ENCODE measurements at regions not wholly inside any gene's neighbourhood (a gene's known extent, or its start where the extent isn't known, plus 50 kb on each side); places are given as distances from the start of the nearest gene placed in this dataset.

- Histone ChIP-seq H3K27ac (no peak overlapping the region), H3K27me3 (peaks cover 7% of the 10 kb centered on the region; the same call in 1 of the 2 replicates), H3K36me3 (no peaks in the 10 kb centered on the region), H3K4me1 (no peaks in the 10 kb centered on the region), H3K4me3 (no peak overlapping the region), H3K9me3 (replicated peaks) (no peaks in the 10 kb centered on the region)
- no peak for DNase-seq
Measured at GRCh38 chr20:61168605-61169004, 83.5 kb upstream of the CDH4 start.

DNA sequence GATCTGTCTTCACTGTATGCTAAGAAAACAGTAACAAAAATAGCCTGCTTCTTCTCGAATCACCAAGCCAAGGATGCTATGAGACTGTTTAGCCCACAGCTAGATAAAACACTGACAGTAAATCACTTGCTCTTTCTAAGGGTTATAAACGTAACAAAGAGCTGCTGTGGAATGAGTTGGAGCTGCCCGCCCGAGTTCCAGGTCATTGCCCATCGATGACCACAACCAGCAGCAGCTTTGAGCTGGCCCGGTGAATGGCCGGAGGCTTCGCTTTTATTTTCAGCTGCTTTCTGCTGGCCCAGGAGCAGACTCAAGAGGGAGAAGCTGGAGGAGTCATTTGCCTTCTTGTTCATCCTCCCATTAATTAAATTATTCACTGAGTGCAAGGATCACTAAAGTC is 82.2 kb upstream of the CDH4 start:
- no peak for DNase-seq
- no peak overlapping the region for H3K4me3 ChIP-seq
- H3K27ac ChIP-seq = no peak overlapping the region
- H3K27me3 ChIP-seq = peaks cover 4% of the 10 kb centered on the region; the same call in 1 of the 2 replicates
- H3K4me1 ChIP-seq = no peaks in the 10 kb centered on the region
- H3K36me3 ChIP-seq = no peaks in the 10 kb centered on the region
- H3K9me3 ChIP-seq (replicated peaks) = no peaks in the 10 kb centered on the region

- peaks cover 4% of the 10 kb centered on the region; the same call in 1 of the 2 replicates for H3K27me3 ChIP-seq
- no peak for DNase-seq
- H3K9me3 ChIP-seq (replicated peaks) = no peaks in the 10 kb centered on the region
- no peaks in the 10 kb centered on the region for H3K36me3 ChIP-seq
- no peak overlapping the region for H3K27ac ChIP-seq
- no peaks in the 10 kb centered on the region for H3K4me1 ChIP-seq
- no peak overlapping the region for H3K4me3 ChIP-seq
Measured at GRCh38 chr20:61170496-61171320, 81.4 kb upstream of the CDH4 start.

DNA sequence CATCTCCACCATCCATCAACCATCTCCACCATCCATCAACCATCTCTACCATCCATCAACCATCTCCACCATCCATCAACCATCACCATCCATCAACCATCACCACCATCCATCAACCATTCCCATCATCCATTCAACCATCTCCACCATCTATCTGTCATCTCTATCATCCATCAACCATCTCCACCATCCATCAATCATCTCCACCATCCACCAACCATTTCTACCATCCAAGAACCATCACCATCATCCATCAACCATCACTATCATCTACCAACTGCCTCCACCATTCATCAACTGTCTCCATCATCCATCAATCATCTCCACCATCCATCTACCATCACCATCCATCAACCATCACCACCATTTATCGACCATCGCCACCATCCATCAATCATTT is 78.8 kb upstream of the CDH4 start:
- no peak overlapping the region for H3K4me3 ChIP-seq
- H3K27me3 ChIP-seq = peaks cover 9% of the 10 kb centered on the region; the same call in 1 of the 2 replicates
- no peak for DNase-seq
- no peaks in the 10 kb centered on the region for H3K36me3 ChIP-seq
- H3K27ac ChIP-seq = no peak overlapping the region
- H3K9me3 ChIP-seq (replicated peaks) = no peaks in the 10 kb centered on the region
- no peaks in the 10 kb centered on the region for H3K4me1 ChIP-seq

- no peak overlapping the region for H3K27ac ChIP-seq
- peaks cover 9% of the 10 kb centered on the region; the same call in 1 of the 2 replicates for H3K27me3 ChIP-seq
- H3K4me1 ChIP-seq = no peaks in the 10 kb centered on the region
- H3K36me3 ChIP-seq = no peaks in the 10 kb centered on the region
- no peak overlapping the region for H3K4me3 ChIP-seq
- H3K9me3 ChIP-seq (replicated peaks) = no peaks in the 10 kb centered on the region
- DNase-seq = no peak
Measured at GRCh38 chr20:61173961-61174725, 77.9 kb upstream of the CDH4 start.

DNA sequence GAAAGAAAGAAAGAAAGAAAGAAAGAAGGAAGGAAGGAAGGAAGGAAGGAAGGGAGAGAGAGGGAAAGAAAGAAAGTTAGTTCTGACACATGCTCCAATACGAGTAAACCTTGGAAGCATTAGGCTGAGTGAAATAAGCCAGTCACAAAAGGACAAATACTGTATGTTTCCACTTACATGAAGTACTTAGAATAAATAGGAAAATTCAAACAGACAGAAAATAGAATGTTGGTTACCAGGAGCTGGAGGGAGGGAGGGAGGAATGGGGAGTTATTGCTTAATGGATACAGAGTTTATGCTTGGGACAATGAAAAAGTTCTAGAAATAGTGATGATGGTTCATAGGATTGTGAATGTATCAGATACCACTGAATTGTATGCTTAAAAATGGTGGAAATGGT is 75.2 kb upstream of the CDH4 start:
- peaks cover 5% of the 10 kb centered on the region; the same call in 1 of the 2 replicates for H3K27me3 ChIP-seq
- no peak for DNase-seq
- H3K4me1 ChIP-seq = no peaks in the 10 kb centered on the region
- no peak overlapping the region for H3K4me3 ChIP-seq
- no peaks in the 10 kb centered on the region for H3K9me3 ChIP-seq (replicated peaks)
- no peaks in the 10 kb centered on the region for H3K36me3 ChIP-seq
- no peak overlapping the region for H3K27ac ChIP-seq

DNA sequence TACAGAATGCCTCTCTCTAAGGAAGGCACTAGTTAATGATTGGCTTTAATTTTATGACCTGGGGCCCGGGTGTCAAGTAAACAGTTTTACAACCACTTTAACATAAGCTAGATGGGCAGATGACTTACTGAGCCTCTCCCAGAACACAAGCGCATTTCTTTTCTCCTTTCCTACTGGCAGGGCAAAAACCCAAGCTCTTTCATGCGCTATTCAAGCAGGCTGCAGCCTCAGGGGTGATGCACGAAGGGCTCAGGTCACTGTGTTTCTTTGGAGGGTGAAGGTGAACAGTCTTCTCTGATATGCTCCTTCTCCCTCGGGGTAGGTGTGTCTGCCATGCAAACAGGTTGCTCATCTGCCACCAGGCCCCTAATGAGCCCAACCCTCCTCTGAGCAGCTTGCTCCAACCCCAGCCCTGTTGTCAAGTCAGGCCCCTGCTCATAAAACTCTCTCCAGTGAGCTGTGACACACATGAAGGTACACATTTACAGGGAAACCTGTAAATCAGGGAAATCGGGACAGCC is 73.5 kb upstream of the CDH4 start:
- H3K9me3 ChIP-seq (replicated peaks) = no peaks in the 10 kb centered on the region
- H3K4me3 ChIP-seq = no peak overlapping the region
- H3K4me1 ChIP-seq = no peaks in the 10 kb centered on the region
- no peak overlapping the region for H3K27ac ChIP-seq
- no peak for DNase-seq
- H3K27me3 ChIP-seq = peaks cover 5% of the 10 kb centered on the region; the same call in 1 of the 2 replicates
- H3K36me3 ChIP-seq = no peaks in the 10 kb centered on the region

DNA sequence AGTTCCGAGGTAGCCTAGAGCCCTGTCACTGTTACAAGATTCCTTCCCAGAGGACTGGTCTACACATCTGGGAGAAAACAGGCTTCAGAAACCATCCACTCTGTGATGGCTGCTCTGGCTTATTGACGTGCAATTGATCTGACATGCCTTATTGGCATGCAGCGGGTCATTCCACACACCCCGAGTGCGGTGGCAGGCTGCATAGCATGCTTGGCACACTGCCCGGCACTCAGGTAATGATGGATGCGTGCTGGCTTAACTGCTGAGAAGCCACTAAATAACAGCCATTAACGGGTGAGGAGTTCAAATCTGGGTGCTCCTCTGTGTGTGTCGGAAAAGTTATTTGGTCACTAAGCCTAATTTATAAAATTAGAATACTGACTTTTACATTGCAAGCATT is 67.9 kb upstream of the CDH4 start:
- H3K36me3 ChIP-seq = no peaks in the 10 kb centered on the region
- DNase-seq = no peak
- no peaks in the 10 kb centered on the region for H3K9me3 ChIP-seq (replicated peaks)
- H3K4me1 ChIP-seq = peaks cover 16% of the 10 kb centered on the region
- H3K4me3 ChIP-seq = no peak overlapping the region
- peaks cover 2% of the 10 kb centered on the region; the same call in 1 of the 2 replicates for H3K27me3 ChIP-seq
- no peak overlapping the region for H3K27ac ChIP-seq

DNA sequence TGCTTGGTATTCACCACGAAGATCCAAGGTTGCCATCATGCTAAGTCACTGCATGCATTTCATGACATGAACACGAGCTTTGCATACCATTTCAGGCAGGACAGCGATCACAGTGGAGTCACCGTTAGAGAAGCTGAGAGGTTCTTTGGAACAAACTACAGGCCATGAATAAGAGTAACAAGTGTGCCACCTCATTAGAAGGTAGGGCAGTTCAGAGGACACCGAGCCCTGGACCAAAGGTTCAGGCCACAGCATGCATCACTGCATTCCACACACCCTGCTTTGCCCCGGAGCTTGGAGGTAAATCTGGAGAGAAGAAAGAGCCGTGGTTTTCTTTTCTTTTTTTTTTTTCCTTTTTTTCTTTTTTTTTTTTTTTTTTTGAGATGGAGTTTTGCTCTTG is 66.9 kb upstream of the CDH4 start:
- Histone ChIP-seq H3K9me3 (replicated peaks) (no peaks in the 10 kb centered on the region), H3K27me3 (peaks cover 2% of the 10 kb centered on the region; the same call in 1 of the 2 replicates), H3K4me1 (peaks cover 16% of the 10 kb centered on the region), H3K27ac (no peak overlapping the region), H3K36me3 (no peaks in the 10 kb centered on the region), H3K4me3 (no peak overlapping the region)
- no peak for DNase-seq

DNA sequence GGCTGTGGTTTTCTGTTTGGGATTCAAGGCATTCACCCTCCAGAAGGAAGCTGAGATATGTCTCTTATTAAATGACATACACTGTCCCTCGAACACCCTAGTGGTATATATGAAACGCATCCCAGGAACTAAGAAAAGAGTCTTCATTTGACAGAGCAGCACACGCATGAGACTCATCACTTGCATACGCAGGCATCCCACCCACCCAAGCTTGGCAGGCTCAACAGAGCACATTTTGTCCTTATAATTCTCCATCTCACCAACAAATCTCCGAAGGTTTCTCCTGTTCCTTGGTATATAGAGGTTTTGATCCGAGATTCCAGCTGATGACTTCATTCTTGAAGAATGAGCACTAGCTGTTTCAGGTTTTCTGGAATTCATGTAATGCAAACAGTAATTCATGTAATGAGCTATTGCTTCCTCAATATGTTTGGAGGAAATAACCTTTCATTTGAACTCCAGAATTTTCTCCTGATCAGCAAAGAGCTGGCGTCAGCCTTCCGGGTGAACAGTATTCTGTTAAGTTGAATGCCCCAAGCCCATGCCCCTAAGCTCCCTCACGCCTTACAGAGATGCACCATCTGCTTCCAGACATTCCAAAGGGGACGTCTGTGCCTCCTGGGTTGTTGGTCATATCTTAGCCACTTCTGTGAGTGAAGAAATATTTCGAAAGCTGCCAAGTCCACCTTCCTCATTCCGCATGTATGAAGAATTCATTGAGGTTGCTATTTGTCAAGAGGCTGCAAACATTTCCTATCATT is 66.0 kb upstream of the CDH4 start:
- peak; percentile 24 to 26 for DNase-seq
- Histone ChIP-seq H3K27ac (no peak overlapping the region; the same call in 1 of the 2 replicates), H3K4me1 (peaks cover 16% of the 10 kb centered on the region), H3K27me3 (peaks cover 2% of the 10 kb centered on the region; the same call in 1 of the 2 replicates), H3K36me3 (no peaks in the 10 kb centered on the region), H3K9me3 (replicated peaks) (no peaks in the 10 kb centered on the region), H3K4me3 (no peak overlapping the region)

DNA sequence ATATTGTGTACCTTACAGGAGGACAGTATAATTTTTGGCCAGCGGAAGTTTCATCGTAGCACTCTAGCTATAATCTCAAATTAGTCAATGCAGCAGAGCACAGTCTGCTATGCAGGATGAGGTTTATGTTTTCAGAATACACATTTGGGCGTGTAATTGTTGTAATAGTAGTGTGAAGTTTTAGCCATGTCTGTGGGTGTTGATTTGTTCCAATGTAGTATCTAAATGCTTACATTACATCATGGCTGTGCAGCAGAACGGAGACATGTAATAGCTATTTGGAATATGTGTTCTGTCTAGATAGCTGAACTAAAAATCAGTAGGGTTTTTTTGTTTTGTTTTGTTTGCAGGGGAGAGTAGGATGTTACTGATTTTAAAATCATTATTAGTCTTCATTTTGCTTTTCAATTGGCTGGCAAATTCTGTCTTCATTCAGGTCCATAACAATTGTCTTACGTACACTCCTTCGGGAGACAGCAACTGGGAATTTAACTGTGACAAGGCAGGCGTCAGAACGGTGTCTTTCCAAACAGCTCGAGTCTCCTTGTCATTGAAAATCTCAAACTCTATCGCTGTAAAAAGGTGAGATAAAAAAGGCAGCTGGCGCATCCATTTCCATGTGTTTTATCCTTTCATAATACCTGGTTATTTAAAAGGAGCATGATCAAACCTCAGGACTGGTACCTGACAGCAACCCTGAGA is 65.1 kb upstream of the CDH4 start:
- H3K27ac ChIP-seq = no peak overlapping the region; the same call in 1 of the 2 replicates

GRCh38 chr20:61189534-61189933 is 62.5 kb upstream of the CDH4 start:
- H3K27me3 ChIP-seq = peaks cover 2% of the 10 kb centered on the region; the same call in 1 of the 2 replicates
- no peaks in the 10 kb centered on the region for H3K9me3 ChIP-seq (replicated peaks)
- H3K4me3 ChIP-seq = no peak overlapping the region
- no peak overlapping the region for H3K27ac ChIP-seq
- no peak for DNase-seq
- H3K4me1 ChIP-seq = peaks cover 16% of the 10 kb centered on the region
- H3K36me3 ChIP-seq = no peaks in the 10 kb centered on the region

More for the DNA sequence above, 65.1 kb upstream of the CDH4 start:
- Histone ChIP-seq H3K27me3 (peaks cover 2% of the 10 kb centered on the region; the same call in 1 of the 2 replicates), H3K4me1 (peaks cover 16% of the 10 kb centered on the region), H3K4me3 (no peak overlapping the region), H3K36me3 (no peaks in the 10 kb centered on the region), H3K9me3 (replicated peaks) (no peaks in the 10 kb centered on the region)
- no peak for DNase-seq

GRCh38 chr20:61191096-61191495 is 61.0 kb upstream of the CDH4 start:
- DNase-seq = no peak
- Histone ChIP-seq H3K27me3 (peaks cover 5% of the 10 kb centered on the region; the same call in 1 of the 2 replicates), H3K36me3 (no peaks in the 10 kb centered on the region), H3K27ac (no peak overlapping the region), H3K4me3 (no peak overlapping the region), H3K4me1 (peaks cover 10% of the 10 kb centered on the region), H3K9me3 (replicated peaks) (no peaks in the 10 kb centered on the region)
